CD4-positive, alpha-beta T cell (primary cell): ENCODE measurements at regions not wholly inside any gene's neighbourhood (a gene's known extent, or its start where the extent isn't known, plus 50 kb on each side); places are given as distances from the start of the nearest gene placed in this dataset.

Source experiments
- ATAC-seq: fragments of 200-7000 bp; cut with Tn5 transposase; one replicate; pipeline ENCODE4 v1.10.0; 2022; ENCODE audit warnings: mild to moderate bottlenecking; ENCODE audit not compliant: poor library complexity
- CTCF ChIA-PET: fragments of 350-600 bp; sonication (Branson Sonifier 250); formaldehyde crosslinking; loops from one replicate; lab custom pipeline; 2021; ENCODE audit warnings: antibody characterized with exemption, inconsistent platforms; lab: Charles Lee
- POLR2A ChIA-PET: fragments of 350-600 bp; sonication (Branson Sonifier 250); formaldehyde crosslinking; loops from one replicate; lab custom pipeline; 2021; ENCODE audit warnings: antibody characterized with exemption, inconsistent platforms; lab: Charles Lee
- DNase-seq, 14 experiments: peaks; one replicate each; pipeline ENCODE4 v3.0.0-alpha.2; 2013 to 2020; ENCODE audit warnings: mixed read lengths in 2 of 14
- H3K27ac ChIP-seq, 2 donors: one replicate each; pipeline versions ENCODE4 v1.5.1 to v1.7.0; 2013; ENCODE audit warnings: low read length in 2 of 2, low read depth in 1 of 2, mild to moderate bottlenecking in 1 of 2
- H3K27me3 ChIP-seq, 2 experiments: 1 replicate in 1 of 2; 2 replicates in 1 of 2; pipeline versions ENCODE4 v1.6.1 to v1.7.0; 2013; ENCODE audit warnings: low read length in 2 of 2, control low read depth in 1 of 2, mild to moderate bottlenecking in 1 of 2, moderate library complexity in 1 of 2; ENCODE audit not compliant: insufficient read depth in 2 of 2, control insufficient read depth in 1 of 2
- H3K36me3 ChIP-seq: one replicate; pipeline ENCODE4 v1.6.1; 2013; ENCODE audit warnings: low read length, control low read depth; ENCODE audit not compliant: insufficient read depth
- H3K4me1 ChIP-seq: one replicate; pipeline ENCODE4 v1.6.1; 2013; ENCODE audit warnings: low read length, control low read depth; ENCODE audit not compliant: insufficient read depth
- H3K4me3 ChIP-seq: one replicate; pipeline ENCODE4 v1.5.1; 2013; ENCODE audit warnings: mild to moderate bottlenecking, low read length, moderate library complexity
- H3K9me3 ChIP-seq, 2 experiments: 1 replicate in 1 of 2; 2 replicates in 1 of 2; pipeline versions ENCODE4 v1.6.1 to v1.7.0; 2013; ENCODE audit warnings: low read length in 2 of 2, mild to moderate bottlenecking in 2 of 2, control low read depth in 1 of 2, moderate library complexity in 1 of 2; ENCODE audit not compliant: control insufficient read depth in 1 of 2, insufficient read depth in 1 of 2
- H3K27ac Mint-ChIP-seq: one replicate; pipeline ENCODE4 v1.8.0; 2020; ENCODE audit warnings: mixed read lengths
- H3K27me3 Mint-ChIP-seq: one replicate; pipeline ENCODE4 v1.8.0; 2021; ENCODE audit warnings: mixed read lengths
- H3K36me3 Mint-ChIP-seq: one replicate; pipeline ENCODE4 v1.8.0; 2021; ENCODE audit warnings: low read depth, mixed read lengths
- H3K4me1 Mint-ChIP-seq: one replicate; pipeline ENCODE4 v1.8.0; 2021; ENCODE audit warnings: low read depth, mixed read lengths
- H3K4me3 Mint-ChIP-seq: one replicate; pipeline ENCODE4 v1.8.0; 2020; ENCODE audit warnings: mild to moderate bottlenecking, mixed read lengths
- H3K9me3 Mint-ChIP-seq: one replicate; pipeline ENCODE4 v1.8.0; 2020; ENCODE audit warnings: mixed read lengths
- CTCF ChIP-seq: fragments of 200-600 bp; IDR thresholded peaks from one replicate; pipeline ENCODE4 v1.8.0; 2022; ENCODE audit warnings: antibody characterized with exemption, mild to moderate bottlenecking
- intact Hi-C, 2 experiments: fragments of 100-400 bp; cut with DNase I in 1 of 2; cut with micrococcal nuclease in 1 of 2; formaldehyde crosslinking; loops; one replicate each; pipeline versions ENCODE4 v1.15.1 to v1.9.0; 2023 to 2025; cut with DNase I, micrococcal nuclease

GRCh38 chr18:68086481-68086880, 570.0 kb upstream of the DSEL start:
- H3K36me3 ChIP-seq, result no peaks in the 10 kb centered on the region
- intact Hi-C loops, result no loop called here
- DNase-seq (no peak), ATAC-seq (no peak)
- TF ChIP-seq CTCF, result no peak
- Mint-ChIP-seq H3K36me3 (no peaks in the 10 kb centered on the region), H3K27ac (no peak overlapping the region), H3K27me3 (no peaks in the 10 kb centered on the region), H3K4me3 (no peak overlapping the region), H3K9me3 (no peaks in the 10 kb centered on the region), H3K4me1 (no peaks in the 10 kb centered on the region)
- no peak overlapping the region for H3K4me3 ChIP-seq
- no peak overlapping the region for H3K27ac ChIP-seq
- no peaks in the 10 kb centered on the region for H3K9me3 ChIP-seq
- H3K4me1 ChIP-seq, result no peaks in the 10 kb centered on the region
- H3K27me3 ChIP-seq, result no peaks in the 10 kb centered on the region
- CTCF ChIA-PET, result no interaction called here
- POLR2A ChIA-PET, result no interaction called here

GRCh38 chr18:68085251-68085650, 568.7 kb upstream of the DSEL start:
- no peak for TF ChIP-seq CTCF
- H3K9me3 Mint-ChIP-seq, result no peaks in the 10 kb centered on the region
- no peaks in the 10 kb centered on the region for H3K4me1 Mint-ChIP-seq
- no peaks in the 10 kb centered on the region for H3K27me3 Mint-ChIP-seq
- no peak overlapping the region for H3K27ac Mint-ChIP-seq
- DNase-seq (no peak), ATAC-seq (no peak)
- POLR2A ChIA-PET, result no interaction called here
- H3K4me3 Mint-ChIP-seq, result no peak overlapping the region
- Histone ChIP-seq H3K4me3 (no peak overlapping the region), H3K36me3 (no peaks in the 10 kb centered on the region), H3K27ac (no peak overlapping the region), H3K4me1 (no peaks in the 10 kb centered on the region), H3K9me3 (no peaks in the 10 kb centered on the region), H3K27me3 (no peaks in the 10 kb centered on the region)
- intact Hi-C loops, result no loop called here
- CTCF ChIA-PET, result no interaction called here
- no peaks in the 10 kb centered on the region for H3K36me3 Mint-ChIP-seq

GRCh38 chr18:68083776-68084175, 567.3 kb upstream of the DSEL start:
- DNase-seq, result no peak
- no peak overlapping the region for H3K4me3 Mint-ChIP-seq
- CTCF ChIA-PET, result no interaction called here
- no peaks in the 10 kb centered on the region for H3K36me3 Mint-ChIP-seq
- no peak for ATAC-seq
- no peaks in the 10 kb centered on the region for H3K9me3 Mint-ChIP-seq
- no peaks in the 10 kb centered on the region for H3K4me1 Mint-ChIP-seq
- intact Hi-C loops, result no loop called here
- H3K27ac Mint-ChIP-seq, result no peak overlapping the region
- no peak for TF ChIP-seq CTCF
- POLR2A ChIA-PET, result no interaction called here
- Histone ChIP-seq H3K4me1 (no peaks in the 10 kb centered on the region), H3K27ac (no peak overlapping the region), H3K27me3 (no peaks in the 10 kb centered on the region), H3K9me3 (no peaks in the 10 kb centered on the region), H3K4me3 (no peak overlapping the region), H3K36me3 (no peaks in the 10 kb centered on the region)
- no peaks in the 10 kb centered on the region for H3K27me3 Mint-ChIP-seq
